22Rv1 (cell line): ENCODE measurements at regions not wholly inside any gene's neighbourhood (a gene's known extent, or its start where the extent isn't known, plus 50 kb on each side); places are given as distances from the start of the nearest gene placed in this dataset.

Source experiments
- H3K27ac ChIP-seq: fragments of 450-650 bp; 2 replicates; pipeline ENCODE4 v1.5.1; 2017
- ZFX ChIP-seq: fragments of 450-650 bp; IDR thresholded peaks from 2 replicates; pipeline ENCODE4 v1.6.1; 2017; ENCODE audit warnings: antibody characterized with exemption, borderline replicate concordance
- TF ChIP-seq, protein P1 (sequence below): fragments of 450-650 bp; IDR thresholded peaks from 2 replicates; pipeline ENCODE4 v1.5.1; 2017; ENCODE audit warnings: mild to moderate bottlenecking

GRCh38 chr1:214216779-214217178, 64.2 kb upstream of the SMYD2 start:
- H3K27ac ChIP-seq = no peak overlapping the region
- TF ChIP-seq ZFX = no peak
- TF ChIP-seq, protein P1, sequence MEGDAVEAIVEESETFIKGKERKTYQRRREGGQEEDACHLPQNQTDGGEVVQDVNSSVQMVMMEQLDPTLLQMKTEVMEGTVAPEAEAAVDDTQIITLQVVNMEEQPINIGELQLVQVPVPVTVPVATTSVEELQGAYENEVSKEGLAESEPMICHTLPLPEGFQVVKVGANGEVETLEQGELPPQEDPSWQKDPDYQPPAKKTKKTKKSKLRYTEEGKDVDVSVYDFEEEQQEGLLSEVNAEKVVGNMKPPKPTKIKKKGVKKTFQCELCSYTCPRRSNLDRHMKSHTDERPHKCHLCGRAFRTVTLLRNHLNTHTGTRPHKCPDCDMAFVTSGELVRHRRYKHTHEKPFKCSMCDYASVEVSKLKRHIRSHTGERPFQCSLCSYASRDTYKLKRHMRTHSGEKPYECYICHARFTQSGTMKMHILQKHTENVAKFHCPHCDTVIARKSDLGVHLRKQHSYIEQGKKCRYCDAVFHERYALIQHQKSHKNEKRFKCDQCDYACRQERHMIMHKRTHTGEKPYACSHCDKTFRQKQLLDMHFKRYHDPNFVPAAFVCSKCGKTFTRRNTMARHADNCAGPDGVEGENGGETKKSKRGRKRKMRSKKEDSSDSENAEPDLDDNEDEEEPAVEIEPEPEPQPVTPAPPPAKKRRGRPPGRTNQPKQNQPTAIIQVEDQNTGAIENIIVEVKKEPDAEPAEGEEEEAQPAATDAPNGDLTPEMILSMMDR = no peak

DNA sequence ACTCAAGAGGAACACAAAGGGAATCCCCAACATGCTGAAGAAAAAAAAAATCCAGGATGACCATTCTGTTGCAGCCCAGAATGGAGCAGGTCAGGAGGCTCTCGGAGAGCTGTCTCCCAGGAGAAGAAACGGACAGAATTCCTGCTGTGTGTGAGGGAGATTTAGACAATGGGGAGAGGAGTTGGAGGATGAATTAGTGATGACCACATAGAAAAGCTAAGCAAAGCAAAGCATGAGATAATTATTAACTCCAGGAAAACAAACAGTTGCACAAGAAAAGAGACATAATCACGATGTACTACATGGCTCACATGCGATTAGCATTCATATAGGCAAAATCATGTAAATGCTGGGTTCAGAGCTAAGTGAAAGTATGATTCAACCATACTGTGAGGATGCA, 61.1 kb upstream of the SMYD2 start:
- no peak overlapping the region for H3K27ac ChIP-seq
- no peak for TF ChIP-seq ZFX
- TF ChIP-seq, protein P1 = no peak

- no peak overlapping the region for H3K27ac ChIP-seq
- TF ChIP-seq ZFX = no peak
- TF ChIP-seq, protein P1 = no peak
These were observed 60.1 kb upstream of the SMYD2 start for GRCh38 chr1:214220891-214221290.

DNA sequence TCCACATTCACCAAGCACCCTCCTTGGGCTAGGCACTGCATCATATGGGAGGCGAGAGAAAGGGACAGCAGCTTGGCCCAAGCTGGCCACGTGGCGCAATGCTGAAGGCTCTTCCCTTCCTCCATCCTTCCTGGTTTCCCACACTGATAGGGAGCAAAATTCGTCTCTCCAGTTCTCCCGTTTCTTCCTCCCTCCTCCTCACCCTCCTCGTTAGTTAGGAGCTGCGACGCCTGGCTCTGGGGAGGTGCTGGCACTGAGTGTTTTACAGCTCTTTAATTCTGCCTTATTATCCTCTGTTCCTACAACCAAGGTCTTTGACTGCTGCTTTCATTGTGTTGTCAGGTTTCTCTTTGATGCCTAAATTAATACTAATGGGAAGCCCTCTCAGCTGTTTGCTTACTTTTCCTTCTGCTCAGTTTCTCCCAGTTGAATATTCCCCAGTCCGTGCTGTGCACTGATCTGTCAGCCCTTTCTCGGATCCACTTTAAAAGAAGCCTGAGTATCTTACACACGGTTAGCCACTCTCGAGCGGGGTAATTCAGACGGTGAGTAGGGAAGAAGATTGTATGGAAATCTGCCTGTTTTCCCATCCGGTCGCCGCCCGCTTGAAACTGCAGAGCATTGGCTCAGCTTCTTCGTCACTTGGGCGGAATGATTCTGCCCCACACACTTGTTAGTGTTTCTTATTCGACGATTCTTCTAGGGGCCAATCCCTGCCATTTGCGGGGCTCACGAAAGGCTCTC, 56.2 kb upstream of the SMYD2 start:
- no peak for TF ChIP-seq ZFX
- TF ChIP-seq, protein P1 = no peak
- no peak overlapping the region for H3K27ac ChIP-seq

- no peak overlapping the region for H3K27ac ChIP-seq
- TF ChIP-seq ZFX = no peak
- TF ChIP-seq, protein P1 = no peak
These were observed 52.0 kb upstream of the SMYD2 start for GRCh38 chr1:214228976-214229375.

DNA sequence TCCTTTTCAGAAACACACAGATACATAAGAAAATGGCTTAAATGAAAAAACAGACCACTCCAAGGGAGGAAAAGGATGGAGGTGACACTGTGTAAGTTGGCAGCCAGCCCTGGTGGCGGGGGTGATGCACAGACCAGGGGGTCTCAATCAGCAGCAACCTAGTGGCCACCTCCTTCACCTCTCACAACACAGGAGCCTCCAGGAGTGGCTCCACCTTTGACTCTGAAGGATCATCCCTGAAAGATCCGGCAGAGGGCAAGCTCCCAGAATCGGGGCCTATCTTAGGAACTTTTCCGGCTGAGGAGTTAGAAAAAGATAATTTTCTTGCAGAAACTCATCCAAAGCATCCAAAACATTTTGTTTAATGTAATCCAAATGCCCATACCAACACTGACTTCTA, 51.2 kb upstream of the SMYD2 start:
- TF ChIP-seq, protein P1 = no peak
- TF ChIP-seq ZFX = no peak

More for the DNA sequence above, 51.2 kb upstream of the SMYD2 start:
- no peak overlapping the region for H3K27ac ChIP-seq
